NCI-H2107 treated with DMSO at 0.1 percent for 48 hours (cell line): ENCODE measurements at regions not wholly inside any gene's neighbourhood (a gene's known extent, or its start where the extent isn't known, plus 50 kb on each side); places are given as distances from the start of the nearest gene placed in this dataset.
"Not testable (repeated sequence)": the region's sequence is repeated elsewhere in the genome, so short reads cannot be mapped to it uniquely, and the experiment has no call there.

Experiments
- DNase-seq: peaks from one replicate; lab custom pipeline; 2025; ENCODE audit not compliant: unreplicated experiment; lab: John Stamatoyannopoulos, UW

- no peak for DNase-seq
These were observed 313.1 kb downstream of the SV2B start for GRCh38 chr15:91413142-91413541.

GRCh38 chr15:91414124-91414523, 314.1 kb downstream of the SV2B start:
- DNase-seq: no peak

- DNase-seq: not testable (repeated sequence)
These were observed 315.2 kb downstream of the SV2B start for GRCh38 chr15:91415258-91415657.

- no peak for DNase-seq
These were observed 320.6 kb downstream of the SV2B start for GRCh38 chr15:91420689-91421088.

- DNase-seq: no peak
These were observed 322.7 kb downstream of the SV2B start for GRCh38 chr15:91422797-91423196.

- no peak for DNase-seq
These were observed 323.9 kb downstream of the SV2B start for GRCh38 chr15:91424001-91424400.

GRCh38 chr15:91426412-91426811, 326.4 kb downstream of the SV2B start:
- DNase-seq: no peak

- no peak for DNase-seq
These were observed 329.9 kb downstream of the SV2B start for GRCh38 chr15:91429973-91430372.

- no peak for DNase-seq
These were observed 331.1 kb downstream of the SV2B start for GRCh38 chr15:91431041-91431715.

- no peak for DNase-seq
These were observed 335.1 kb downstream of the SV2B start for GRCh38 chr15:91435113-91435512.

- DNase-seq: no peak
These were observed 344.6 kb downstream of the SV2B start for GRCh38 chr15:91444656-91445055.

GRCh38 chr15:91445695-91446228, 345.7 kb downstream of the SV2B start:
- DNase-seq: no peak

- DNase-seq: no peak
These were observed 348.1 kb downstream of the SV2B start for GRCh38 chr15:91447991-91448644.

- DNase-seq: not testable (repeated sequence)
These were observed 353.3 kb downstream of the SV2B start for GRCh38 chr15:91453376-91453775.

GRCh38 chr15:91456251-91456718, 356.2 kb downstream of the SV2B start:
- peak; percentile 57 for DNase-seq

GRCh38 chr15:91456921-91457320, 356.9 kb downstream of the SV2B start:
- no peak for DNase-seq

GRCh38 chr15:91461377-91461776, 361.3 kb downstream of the SV2B start:
- DNase-seq: no peak

GRCh38 chr15:91465086-91465485, 365.0 kb downstream of the SV2B start:
- DNase-seq: no peak

GRCh38 chr15:91465696-91466095, 365.6 kb downstream of the SV2B start:
- peak; percentile 80 for DNase-seq

- DNase-seq: no peak
These were observed 369.0 kb downstream of the SV2B start for GRCh38 chr15:91468871-91469580.

- no peak for DNase-seq
These were observed 369.8 kb downstream of the SV2B start for GRCh38 chr15:91469632-91470567.
